ENCODE measurements at regions not wholly inside any gene's neighbourhood (a gene's known extent, or its start where the extent isn't known, plus 50 kb on each side); places are given as distances from the start of the nearest gene placed in this dataset.

DNA sequence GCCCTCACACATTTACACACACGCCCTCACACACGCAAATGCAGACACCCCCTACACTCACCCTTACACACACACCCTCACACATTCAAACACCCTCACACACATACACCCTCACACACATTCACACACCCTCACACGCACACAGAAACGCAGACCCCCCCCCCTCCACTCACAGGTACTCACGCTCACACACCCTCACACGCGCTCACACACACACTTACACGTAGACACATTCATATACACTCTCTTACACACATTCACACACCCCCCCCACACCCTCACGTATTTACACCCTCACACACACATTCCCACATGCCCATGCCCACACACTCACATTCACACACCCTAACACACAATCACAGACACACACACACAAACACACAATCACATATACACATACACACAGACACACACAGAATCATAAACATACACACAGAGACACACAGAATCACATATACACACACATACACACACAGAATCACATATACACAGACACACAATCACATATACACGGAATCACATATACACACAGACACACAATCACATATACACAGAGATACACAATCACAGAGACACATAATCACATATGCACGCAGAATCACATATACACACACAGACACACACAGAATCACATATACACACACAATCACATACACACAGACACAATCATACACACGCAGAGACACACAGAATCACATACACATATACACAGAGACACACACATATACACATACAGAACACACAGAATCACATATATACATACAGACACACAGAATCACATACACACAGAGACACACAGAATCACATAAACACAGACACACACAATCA, 250.1 kb upstream of the RPL38 start:
- Histone ChIP-seq H3K9me3 (ENCODE audit: control insufficient read depth, low read length) (no peaks in the 10 kb centered on the region), H3K27ac (ENCODE audit: insufficient read depth, low read length, poor library complexity, severe bottlenecking) (no peak overlapping the region), H3K36me3 (ENCODE audit: control insufficient read depth, insufficient read depth, low read length) (no peaks in the 10 kb centered on the region), H3K4me3 (ENCODE audit: insufficient read depth, low read depth, low read length, poor library complexity, severe bottlenecking) (peak overlapping the region; percentile 56), H3K27me3 (replicated peaks; ENCODE audit: control insufficient read depth, insufficient read depth, low read length, poor library complexity, severe bottlenecking) (peaks cover 3% of the 10 kb centered on the region), H3K4me1 (ENCODE audit: control insufficient read depth, insufficient read depth, low read length, poor library complexity, severe bottlenecking) (peaks cover 12% of the 10 kb centered on the region)
- no peak for DNase-seq

- peaks cover 12% of the 10 kb centered on the region for H3K4me1 ChIP-seq (ENCODE audit: control insufficient read depth, insufficient read depth, low read length, poor library complexity, severe bottlenecking)
- no peak overlapping the region for H3K4me3 ChIP-seq (ENCODE audit: insufficient read depth, low read depth, low read length, poor library complexity, severe bottlenecking)
- DNase-seq = no peak
- H3K27me3 ChIP-seq (replicated peaks; ENCODE audit: control insufficient read depth, insufficient read depth, low read length, poor library complexity, severe bottlenecking) = peaks cover 3% of the 10 kb centered on the region
- no peaks in the 10 kb centered on the region for H3K9me3 ChIP-seq (ENCODE audit: control insufficient read depth, low read length)
- no peak overlapping the region for H3K27ac ChIP-seq (ENCODE audit: insufficient read depth, low read length, poor library complexity, severe bottlenecking)
- H3K36me3 ChIP-seq (ENCODE audit: control insufficient read depth, insufficient read depth, low read length) = no peaks in the 10 kb centered on the region
Measured at GRCh38 chr17:73954951-73955350, 248.5 kb upstream of the RPL38 start.

- peaks cover 3% of the 10 kb centered on the region for H3K27me3 ChIP-seq (replicated peaks; ENCODE audit: control insufficient read depth, insufficient read depth, low read length, poor library complexity, severe bottlenecking)
Measured at GRCh38 chr17:73955616-73956015, 247.9 kb upstream of the RPL38 start.

GRCh38 chr17:73956169-73956568, 247.3 kb upstream of the RPL38 start:
- peaks cover 12% of the 10 kb centered on the region for H3K4me1 ChIP-seq (ENCODE audit: control insufficient read depth, insufficient read depth, low read length, poor library complexity, severe bottlenecking)

More at GRCh38 chr17:73955616-73956015, 247.9 kb upstream of the RPL38 start:
- Histone ChIP-seq H3K27ac (ENCODE audit: insufficient read depth, low read length, poor library complexity, severe bottlenecking) (no peak overlapping the region), H3K36me3 (ENCODE audit: control insufficient read depth, insufficient read depth, low read length) (no peaks in the 10 kb centered on the region), H3K4me1 (ENCODE audit: control insufficient read depth, insufficient read depth, low read length, poor library complexity, severe bottlenecking) (peaks cover 12% of the 10 kb centered on the region), H3K9me3 (ENCODE audit: control insufficient read depth, low read length) (no peaks in the 10 kb centered on the region), H3K4me3 (ENCODE audit: insufficient read depth, low read depth, low read length, poor library complexity, severe bottlenecking) (no peak overlapping the region)
- DNase-seq = no peak

GRCh38 chr17:73956595-73957465, 246.6 kb upstream of the RPL38 start:
- H3K9me3 ChIP-seq (ENCODE audit: control insufficient read depth, low read length) = no peaks in the 10 kb centered on the region
- no peak overlapping the region for H3K27ac ChIP-seq (ENCODE audit: insufficient read depth, low read length, poor library complexity, severe bottlenecking)
- no peak overlapping the region for H3K4me3 ChIP-seq (ENCODE audit: insufficient read depth, low read depth, low read length, poor library complexity, severe bottlenecking)
- no peaks in the 10 kb centered on the region for H3K36me3 ChIP-seq (ENCODE audit: control insufficient read depth, insufficient read depth, low read length)
- peaks cover 12% of the 10 kb centered on the region for H3K4me1 ChIP-seq (ENCODE audit: control insufficient read depth, insufficient read depth, low read length, poor library complexity, severe bottlenecking)
- DNase-seq = peak in 1 of 3 donors; percentile 8
- H3K27me3 ChIP-seq (replicated peaks; ENCODE audit: control insufficient read depth, insufficient read depth, low read length, poor library complexity, severe bottlenecking) = peaks cover 3% of the 10 kb centered on the region

More at GRCh38 chr17:73956169-73956568, 247.3 kb upstream of the RPL38 start:
- Histone ChIP-seq H3K27me3 (replicated peaks; ENCODE audit: control insufficient read depth, insufficient read depth, low read length, poor library complexity, severe bottlenecking) (peaks cover 3% of the 10 kb centered on the region), H3K36me3 (ENCODE audit: control insufficient read depth, insufficient read depth, low read length) (no peaks in the 10 kb centered on the region), H3K9me3 (ENCODE audit: control insufficient read depth, low read length) (no peaks in the 10 kb centered on the region), H3K4me3 (ENCODE audit: insufficient read depth, low read depth, low read length, poor library complexity, severe bottlenecking) (no peak overlapping the region), H3K27ac (ENCODE audit: insufficient read depth, low read length, poor library complexity, severe bottlenecking) (no peak overlapping the region)
- DNase-seq = no peak

- Histone ChIP-seq H3K4me1 (ENCODE audit: control insufficient read depth, insufficient read depth, low read length, poor library complexity, severe bottlenecking) (peaks cover 6% of the 10 kb centered on the region), H3K27me3 (replicated peaks; ENCODE audit: control insufficient read depth, insufficient read depth, low read length, poor library complexity, severe bottlenecking) (peaks cover 3% of the 10 kb centered on the region), H3K9me3 (ENCODE audit: control insufficient read depth, low read length) (no peaks in the 10 kb centered on the region), H3K4me3 (ENCODE audit: insufficient read depth, low read depth, low read length, poor library complexity, severe bottlenecking) (no peak overlapping the region), H3K36me3 (ENCODE audit: control insufficient read depth, insufficient read depth, low read length) (no peaks in the 10 kb centered on the region), H3K27ac (ENCODE audit: insufficient read depth, low read length, poor library complexity, severe bottlenecking) (no peak overlapping the region)
- no peak for DNase-seq
Measured at GRCh38 chr17:73957564-73957963, 245.9 kb upstream of the RPL38 start.

GRCh38 chr17:73958453-73958852, 245.0 kb upstream of the RPL38 start:
- Histone ChIP-seq H3K27ac (ENCODE audit: insufficient read depth, low read length, poor library complexity, severe bottlenecking) (no peak overlapping the region), H3K4me3 (ENCODE audit: insufficient read depth, low read depth, low read length, poor library complexity, severe bottlenecking) (no peak overlapping the region), H3K27me3 (replicated peaks; ENCODE audit: control insufficient read depth, insufficient read depth, low read length, poor library complexity, severe bottlenecking) (no peaks in the 10 kb centered on the region), H3K36me3 (ENCODE audit: control insufficient read depth, insufficient read depth, low read length) (no peaks in the 10 kb centered on the region), H3K9me3 (ENCODE audit: control insufficient read depth, low read length) (no peaks in the 10 kb centered on the region), H3K4me1 (ENCODE audit: control insufficient read depth, insufficient read depth, low read length, poor library complexity, severe bottlenecking) (no peaks in the 10 kb centered on the region)
- no peak for DNase-seq

DNA sequence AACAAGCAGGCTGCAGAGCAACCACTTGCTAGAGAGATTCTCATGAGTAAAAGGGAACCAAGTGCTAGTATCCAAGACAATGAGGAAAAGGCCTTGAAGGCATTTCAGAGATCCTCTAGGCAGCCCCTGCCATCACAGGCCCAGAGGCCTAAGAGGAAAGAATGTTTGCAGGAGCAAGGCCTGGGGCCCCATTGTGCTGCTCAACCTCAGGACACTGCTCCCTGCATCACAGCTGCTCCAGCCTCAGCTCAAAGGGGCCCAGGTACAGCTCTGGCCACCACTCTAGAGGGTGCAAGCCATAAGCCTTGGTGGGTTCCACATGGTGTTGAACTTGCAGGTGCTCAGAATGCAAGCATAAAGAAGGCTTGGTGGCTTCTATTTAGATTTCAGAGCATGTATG, 243.0 kb upstream of the RPL38 start:
- Histone ChIP-seq H3K27ac (ENCODE audit: insufficient read depth, low read length, poor library complexity, severe bottlenecking) (no peak overlapping the region), H3K27me3 (replicated peaks; ENCODE audit: control insufficient read depth, insufficient read depth, low read length, poor library complexity, severe bottlenecking) (no peaks in the 10 kb centered on the region)

DNA sequence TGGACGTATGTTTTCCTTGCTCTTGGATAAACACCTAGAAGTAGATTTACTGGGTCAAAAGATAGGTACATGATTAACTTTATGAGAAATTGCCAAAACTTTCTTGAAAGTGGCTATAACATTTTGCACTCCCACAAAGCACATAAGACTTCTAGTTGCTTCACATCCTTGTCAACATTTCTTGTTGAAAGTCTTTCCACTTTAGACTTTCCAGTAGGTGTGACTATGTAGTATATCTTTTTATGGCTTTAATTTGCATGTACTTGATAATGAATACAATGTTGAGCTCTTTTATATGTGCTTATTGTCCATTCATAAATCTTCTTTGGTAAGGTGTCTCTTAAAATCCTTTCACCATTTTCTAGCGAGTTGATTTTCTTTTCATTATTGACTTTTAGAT, 241.2 kb upstream of the RPL38 start:
- Histone ChIP-seq H3K27ac (ENCODE audit: insufficient read depth, low read length, poor library complexity, severe bottlenecking) (no peak overlapping the region), H3K4me1 (ENCODE audit: control insufficient read depth, insufficient read depth, low read length, poor library complexity, severe bottlenecking) (no peaks in the 10 kb centered on the region), H3K36me3 (ENCODE audit: control insufficient read depth, insufficient read depth, low read length) (no peaks in the 10 kb centered on the region), H3K4me3 (ENCODE audit: insufficient read depth, low read depth, low read length, poor library complexity, severe bottlenecking) (no peak overlapping the region), H3K9me3 (ENCODE audit: control insufficient read depth, low read length) (no peaks in the 10 kb centered on the region), H3K27me3 (replicated peaks; ENCODE audit: control insufficient read depth, insufficient read depth, low read length, poor library complexity, severe bottlenecking) (peaks cover 2% of the 10 kb centered on the region)
- DNase-seq = no peak

More for the DNA sequence above, 243.0 kb upstream of the RPL38 start:
- Histone ChIP-seq H3K4me1 (ENCODE audit: control insufficient read depth, insufficient read depth, low read length, poor library complexity, severe bottlenecking) (no peaks in the 10 kb centered on the region), H3K4me3 (ENCODE audit: insufficient read depth, low read depth, low read length, poor library complexity, severe bottlenecking) (no peak overlapping the region), H3K9me3 (ENCODE audit: control insufficient read depth, low read length) (no peaks in the 10 kb centered on the region), H3K36me3 (ENCODE audit: control insufficient read depth, insufficient read depth, low read length) (no peaks in the 10 kb centered on the region)
- no peak for DNase-seq

DNA sequence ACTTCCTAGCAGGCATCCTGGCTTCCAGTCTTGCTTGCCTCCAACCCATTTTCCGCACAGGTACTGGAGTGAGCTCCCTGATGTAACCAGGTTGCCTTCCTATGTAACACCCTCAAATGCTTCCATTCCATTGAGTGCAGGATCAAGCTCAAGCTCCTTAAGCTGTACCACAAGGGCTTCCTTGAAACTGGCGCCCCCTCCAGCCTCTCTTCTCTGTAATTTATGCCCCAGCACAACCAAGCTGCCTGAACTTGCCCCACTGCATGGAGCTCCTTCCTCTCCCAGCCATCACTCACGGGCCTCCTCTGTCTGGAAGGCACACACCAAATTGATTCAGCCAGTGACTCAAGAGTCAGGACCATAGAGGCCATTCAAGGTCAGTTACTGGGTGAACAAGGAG, 234.8 kb upstream of the RPL38 start:
- DNase-seq = no peak
- peaks cover 2% of the 10 kb centered on the region for H3K27me3 ChIP-seq (replicated peaks; ENCODE audit: control insufficient read depth, insufficient read depth, low read length, poor library complexity, severe bottlenecking)
- H3K4me1 ChIP-seq (ENCODE audit: control insufficient read depth, insufficient read depth, low read length, poor library complexity, severe bottlenecking) = no peaks in the 10 kb centered on the region
- H3K27ac ChIP-seq (ENCODE audit: insufficient read depth, low read length, poor library complexity, severe bottlenecking) = no peak overlapping the region
- no peaks in the 10 kb centered on the region for H3K36me3 ChIP-seq (ENCODE audit: control insufficient read depth, insufficient read depth, low read length)
- no peaks in the 10 kb centered on the region for H3K9me3 ChIP-seq (ENCODE audit: control insufficient read depth, low read length)
- H3K4me3 ChIP-seq (ENCODE audit: insufficient read depth, low read depth, low read length, poor library complexity, severe bottlenecking) = no peak overlapping the region
